GM21447 (cell line): ENCODE measurements at regions not wholly inside any gene's neighbourhood (a gene's known extent, or its start where the extent isn't known, plus 50 kb on each side); places are given as distances from the start of the nearest gene placed in this dataset.
"Not testable (repeated sequence)": the region's sequence is repeated elsewhere in the genome, so short reads cannot be mapped to it uniquely, and the experiment has no call there.

Experiments
- ATAC-seq: cut with Tn5 transposase; IDR thresholded peaks from one replicate; pipeline ENCODE4 v1.9.1; 2021; ENCODE audit not compliant: unreplicated experiment

DNA sequence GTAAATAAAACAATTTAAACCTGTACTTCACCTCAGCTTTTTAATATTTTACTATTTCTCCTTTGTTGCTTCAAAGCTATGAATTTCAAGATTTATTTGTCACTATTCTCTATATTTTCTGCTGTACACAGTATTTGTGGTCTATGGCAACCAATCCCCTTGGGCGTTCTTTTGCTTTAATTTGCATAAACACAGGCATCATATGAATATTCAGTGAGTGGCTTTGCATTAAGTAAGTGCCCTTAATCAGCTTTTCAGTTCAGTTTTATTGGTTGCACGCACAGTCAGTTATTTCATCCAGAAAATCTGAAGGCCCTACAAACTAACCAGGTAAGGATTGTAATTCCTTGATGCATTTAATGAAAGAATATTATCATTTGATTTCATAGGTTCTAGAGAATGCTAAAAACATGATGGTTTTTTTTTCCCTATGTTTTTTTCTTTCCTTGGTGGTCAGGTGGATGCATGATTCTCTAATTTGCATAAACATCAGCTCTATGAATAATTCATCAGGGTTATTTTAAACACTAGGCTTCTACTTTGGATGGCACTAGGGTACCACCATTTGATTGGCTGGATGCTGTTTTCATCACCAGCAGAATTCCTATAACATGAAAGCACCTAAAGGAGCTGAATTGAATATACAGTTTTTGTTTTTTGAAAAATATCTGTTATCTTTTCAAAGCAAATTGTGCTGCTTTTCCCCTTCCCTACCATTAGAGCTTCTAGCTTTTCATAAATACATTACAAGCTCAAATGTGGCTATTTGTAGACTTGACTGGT lies 249.2 kb upstream of the CCNH start:
- ATAC-seq = no peak

DNA sequence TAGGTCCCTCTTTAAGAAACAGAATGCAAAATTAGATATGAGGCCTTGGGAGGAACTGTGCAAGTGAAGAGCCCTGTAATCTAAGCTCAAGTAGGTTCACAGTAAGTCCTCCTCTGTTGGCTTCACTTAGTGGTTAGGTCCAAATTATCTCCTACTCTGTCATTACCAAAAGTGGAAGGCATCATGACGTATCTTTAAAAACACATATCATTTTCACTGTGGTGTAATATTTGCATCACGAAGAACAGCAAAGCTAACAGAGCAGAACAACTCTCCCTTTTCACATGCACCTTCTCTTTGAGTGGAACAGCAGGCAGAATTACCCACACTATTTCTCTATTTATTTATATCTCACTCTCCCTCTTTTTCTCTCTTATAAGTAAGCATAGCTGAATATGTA lies 240.5 kb upstream of the CCNH start:
- ATAC-seq = no peak

DNA sequence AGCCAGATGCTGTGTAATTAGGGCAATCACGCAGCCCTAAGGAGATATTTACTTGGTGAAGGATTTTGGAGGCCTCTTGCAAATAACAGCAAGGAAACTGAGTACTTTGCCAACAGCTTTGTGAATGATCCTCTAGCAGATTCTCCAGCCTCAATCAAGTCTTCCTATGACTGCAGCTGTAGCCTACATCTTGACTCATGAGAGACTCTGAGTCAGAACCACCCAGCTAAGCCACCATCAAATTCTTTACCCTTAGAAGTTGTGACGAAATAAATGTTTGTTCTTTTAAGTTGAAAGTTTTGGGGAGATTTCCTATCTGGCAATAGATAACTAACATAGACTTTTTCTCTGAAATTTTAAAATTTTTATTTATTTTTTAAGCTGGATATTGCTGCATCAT lies 237.6 kb upstream of the CCNH start:
- ATAC-seq = no peak

DNA sequence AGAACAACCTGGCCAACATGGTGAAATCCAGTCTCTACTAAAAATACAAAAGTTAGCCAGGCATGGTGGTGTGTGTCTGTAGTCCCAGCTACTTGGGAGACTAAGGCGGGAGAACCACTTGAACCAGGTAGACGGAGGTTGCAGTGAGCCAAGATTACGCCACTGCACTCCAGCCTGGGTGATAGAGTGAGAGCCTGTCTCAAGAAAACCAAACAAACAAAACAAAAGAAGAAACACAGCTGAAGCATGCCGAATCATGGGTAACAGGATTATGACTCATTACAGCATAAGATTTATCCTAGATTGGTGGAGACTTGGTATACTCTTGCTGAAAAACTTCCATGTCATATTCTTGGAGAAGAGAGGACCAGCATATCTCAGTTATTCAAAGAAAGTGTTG lies 236.7 kb upstream of the CCNH start:
- ATAC-seq = no peak

DNA sequence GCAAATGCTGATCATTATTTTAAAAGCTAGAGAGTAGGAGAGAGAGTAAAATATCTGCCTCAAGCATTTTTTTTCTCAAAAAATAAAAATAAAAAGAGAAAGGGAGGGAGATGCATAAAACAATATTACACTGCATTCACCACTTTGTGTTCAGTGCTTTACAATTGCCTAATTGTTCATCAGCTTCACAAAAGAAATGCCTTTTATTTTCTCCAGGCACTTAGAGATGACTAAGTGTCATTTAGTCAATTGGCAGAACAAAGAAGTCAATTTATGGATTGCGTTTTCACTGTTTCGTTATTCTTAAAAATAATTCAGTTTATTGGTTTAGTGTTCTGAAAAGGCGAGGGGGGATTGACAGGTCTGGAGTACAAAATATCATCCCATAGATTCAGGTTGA lies 232.5 kb upstream of the CCNH start:
- no peak for ATAC-seq

DNA sequence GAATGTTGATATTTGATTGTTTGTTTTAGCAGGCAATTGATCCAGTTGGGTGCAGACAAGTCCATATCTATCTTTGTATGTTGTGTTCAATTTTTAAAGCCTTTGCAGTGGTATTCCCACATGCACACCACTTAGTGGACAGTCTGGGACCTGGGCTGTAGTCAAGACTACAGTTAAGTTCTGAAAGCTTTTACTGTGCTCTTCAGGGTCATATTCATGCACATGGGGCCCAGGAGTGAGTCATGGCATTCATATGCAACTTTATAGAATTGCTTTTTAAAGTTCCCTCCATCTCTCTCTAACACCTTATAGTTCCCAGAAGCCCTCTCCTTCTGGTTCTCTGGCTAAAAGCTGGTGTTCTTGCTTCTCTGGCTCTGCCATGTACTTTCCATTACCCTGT lies 228.2 kb upstream of the CCNH start:
- ATAC-seq = no peak

DNA sequence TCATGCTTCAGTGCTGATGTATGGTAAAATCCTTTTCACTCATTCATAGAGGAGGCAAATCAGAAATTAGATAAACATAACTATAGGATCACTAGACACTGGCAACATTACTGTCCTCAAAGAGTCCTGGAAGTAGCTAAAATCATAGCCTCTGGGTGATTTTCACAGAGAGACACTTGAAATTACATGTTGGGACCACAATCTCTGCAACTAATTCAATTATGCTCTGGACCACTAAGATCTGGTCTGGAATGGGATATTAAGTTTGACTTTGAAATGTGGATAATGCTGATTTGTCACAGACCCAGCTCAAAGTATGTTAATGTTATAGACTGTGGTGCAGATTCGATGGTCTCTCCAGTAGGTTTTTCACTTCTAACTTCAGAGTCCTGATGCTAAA lies 214.6 kb upstream of the CCNH start:
- ATAC-seq = no peak

DNA sequence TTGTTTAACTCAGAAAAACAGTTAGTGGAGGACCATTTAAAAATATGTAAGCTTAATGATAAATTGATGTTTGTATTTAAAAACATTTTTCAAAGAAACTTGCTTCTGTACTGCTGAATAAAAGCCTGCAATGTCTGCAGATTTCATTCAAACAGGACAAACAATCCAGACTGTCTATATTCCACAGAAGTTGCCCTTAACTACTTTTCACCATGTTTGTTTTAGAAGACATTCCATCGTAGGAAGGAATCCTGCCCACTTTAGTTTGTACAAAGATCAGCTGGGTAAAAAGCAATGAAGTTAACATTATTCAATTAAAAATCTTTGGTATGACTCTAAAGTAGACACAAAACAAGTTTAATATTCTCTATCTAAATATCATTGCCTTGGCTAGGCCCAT lies 195.7 kb upstream of the CCNH start:
- ATAC-seq = no peak

DNA sequence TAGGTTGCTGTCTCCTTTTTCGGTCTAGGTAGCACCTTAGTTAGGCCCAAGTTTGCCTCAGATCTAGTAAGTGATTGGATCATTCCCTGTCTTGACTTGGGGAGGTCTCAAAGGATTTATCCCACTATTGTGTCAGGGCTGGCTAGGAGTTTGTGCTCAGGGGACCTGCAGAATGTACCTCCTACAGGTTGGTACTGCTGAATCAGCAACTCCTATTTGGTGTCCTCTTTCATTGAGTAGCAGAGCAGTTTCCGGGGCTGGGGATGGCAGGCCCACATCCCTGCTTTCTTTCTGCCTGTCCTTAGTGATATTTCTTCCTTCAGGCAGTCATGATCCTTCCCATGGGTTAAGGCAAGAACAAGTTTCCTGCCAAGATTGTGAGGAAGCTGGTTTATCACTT lies 192.9 kb upstream of the CCNH start:
- ATAC-seq = no peak

DNA sequence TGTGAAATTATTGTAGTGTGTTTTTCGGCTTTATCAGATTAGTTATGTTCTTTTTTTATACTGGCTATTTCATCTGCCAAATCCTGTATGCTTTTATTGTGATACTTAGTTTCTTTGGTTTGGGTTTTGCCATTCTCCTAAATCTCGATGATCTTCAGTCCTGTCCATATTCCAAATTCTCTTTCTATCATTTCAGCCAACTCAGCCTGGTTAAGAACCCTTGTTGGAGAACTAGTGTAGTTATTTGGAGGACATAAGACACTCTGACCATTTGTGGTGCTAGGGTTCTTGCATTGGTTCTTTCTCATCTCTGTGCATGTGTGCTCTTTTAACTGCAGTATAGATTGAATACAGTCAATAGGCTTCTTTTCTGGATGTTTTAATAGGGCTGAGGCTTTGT lies 187.0 kb upstream of the CCNH start:
- no peak for ATAC-seq

DNA sequence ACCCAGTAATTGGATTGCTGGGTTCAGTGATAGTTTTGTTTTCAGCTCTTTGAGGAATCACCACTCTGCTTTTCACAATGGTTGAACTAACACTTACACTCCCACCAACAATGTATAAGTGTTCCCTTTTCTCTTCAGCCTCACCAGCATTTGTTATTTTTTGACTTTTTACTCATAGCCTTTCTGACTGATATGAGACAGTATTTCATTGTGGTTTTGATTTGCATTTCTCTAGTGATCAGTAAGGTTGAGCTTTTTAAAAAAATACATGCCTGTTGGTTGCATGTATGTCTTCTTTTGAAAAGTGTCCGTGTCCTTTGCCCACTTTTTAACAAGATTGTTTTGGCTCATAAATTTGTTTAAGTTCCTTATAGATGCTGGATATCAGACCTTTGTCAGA lies 185.7 kb upstream of the CCNH start:
- no peak for ATAC-seq

DNA sequence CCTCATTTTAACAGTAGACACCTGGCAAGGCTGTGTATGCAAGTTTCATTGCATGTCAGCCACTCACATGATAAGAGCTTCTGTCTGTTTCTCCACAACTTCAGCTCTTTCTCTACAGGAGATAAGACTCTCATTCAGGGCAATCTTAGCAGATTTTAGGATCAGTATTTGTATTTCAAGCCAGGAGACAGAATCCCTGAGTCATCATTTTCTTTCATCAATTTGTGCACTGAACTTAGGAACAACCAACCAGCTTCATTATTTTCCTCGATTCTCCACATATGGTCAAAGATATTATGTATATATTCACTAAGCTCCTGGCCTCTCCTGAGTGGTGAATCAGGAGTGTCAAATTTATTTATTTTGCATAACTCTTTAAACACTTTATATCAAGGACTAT lies 181.8 kb upstream of the CCNH start:
- no peak for ATAC-seq

DNA sequence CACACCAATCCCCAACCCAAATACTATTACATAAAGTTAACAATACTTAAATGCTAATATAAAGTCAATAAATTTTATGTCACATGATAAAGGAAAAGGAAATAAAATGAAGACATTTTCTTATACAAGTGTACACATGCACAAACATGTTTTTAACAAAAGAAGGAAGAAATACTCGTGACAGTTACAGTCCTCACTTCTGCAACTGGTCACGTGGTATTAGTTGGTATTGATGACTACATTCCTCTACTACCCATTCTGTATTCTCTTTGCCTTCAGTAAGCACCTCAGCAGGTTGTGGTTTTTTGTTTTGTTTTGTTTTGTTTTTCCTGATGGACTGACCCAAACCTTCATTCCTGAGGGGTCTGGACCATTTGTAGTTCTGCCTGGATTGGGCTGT lies 176.9 kb upstream of the CCNH start:
- ATAC-seq = no peak

DNA sequence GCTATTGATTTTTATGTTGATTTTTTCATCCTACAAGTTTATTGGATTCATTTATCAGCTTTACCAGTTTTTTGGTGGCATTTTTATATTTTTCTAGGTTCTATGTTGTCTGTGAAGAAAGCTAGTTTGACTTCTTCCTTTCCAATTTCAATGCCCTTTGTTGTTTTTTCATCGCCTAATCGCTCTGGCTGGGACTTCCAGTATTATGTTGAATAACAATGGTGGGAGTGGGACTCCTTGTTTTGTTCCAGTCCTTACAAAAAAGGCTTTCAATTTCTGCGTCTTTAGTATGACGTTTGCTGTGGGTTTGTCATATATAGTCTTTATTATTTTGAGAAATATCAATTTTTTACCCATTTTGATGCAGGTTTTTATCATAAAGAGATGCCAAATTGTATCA lies 175.6 kb upstream of the CCNH start:
- no peak for ATAC-seq

DNA sequence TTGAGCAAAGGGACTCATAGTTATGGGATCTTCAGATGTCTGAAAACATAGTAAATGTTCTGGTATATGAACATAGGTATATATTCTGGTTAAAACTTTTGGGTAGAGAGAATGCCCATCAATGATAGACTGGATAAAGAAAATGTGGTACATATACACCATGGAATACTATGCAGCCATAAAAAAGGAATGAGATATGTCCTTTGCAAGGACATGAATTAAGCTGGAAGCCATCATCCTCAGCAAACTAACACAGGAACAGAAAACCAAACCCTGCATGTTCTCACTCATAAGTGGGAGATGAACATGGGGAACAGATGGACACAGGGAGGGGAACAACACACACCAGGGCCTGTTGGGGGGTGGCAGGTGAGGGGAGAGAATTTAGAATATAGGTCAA lies 171.0 kb upstream of the CCNH start:
- ATAC-seq = not testable (repeated sequence)

DNA sequence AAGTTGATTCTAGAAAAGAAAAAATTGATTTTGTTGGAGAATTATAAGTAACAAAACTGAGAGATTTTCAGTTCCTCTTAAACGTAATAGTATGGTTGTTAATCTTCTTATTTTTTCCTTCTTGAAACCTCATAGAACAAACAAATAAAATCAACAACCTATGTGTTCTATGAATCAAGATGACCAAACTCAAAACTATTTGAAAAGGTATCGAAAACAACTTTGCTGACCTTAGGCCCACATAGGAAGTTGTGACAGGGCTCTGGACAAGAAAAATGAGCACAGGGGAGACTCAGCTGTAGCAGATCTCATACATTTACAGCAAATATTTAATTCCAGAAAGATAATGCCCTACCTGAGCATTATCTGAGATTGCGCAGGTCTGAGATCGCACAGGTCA lies 169.4 kb upstream of the CCNH start:
- no peak for ATAC-seq

DNA sequence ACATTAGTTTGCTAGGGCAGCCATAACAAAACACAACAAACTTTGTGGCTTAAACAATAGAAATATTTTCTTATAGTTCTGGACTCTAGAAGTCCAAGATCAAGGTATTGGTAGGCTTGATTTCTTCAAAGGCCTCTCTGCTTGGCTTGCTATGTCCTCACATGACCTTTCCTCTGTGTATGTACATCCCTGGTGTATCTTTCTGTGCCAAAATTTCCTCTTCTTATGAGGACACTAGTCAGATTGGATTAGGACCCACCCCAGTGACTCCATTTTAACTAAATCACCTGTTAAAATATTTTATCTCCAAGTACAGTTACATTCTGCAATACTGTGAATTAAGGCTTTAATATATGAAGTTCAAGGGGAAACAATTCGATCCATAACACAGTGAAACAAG lies 168.9 kb upstream of the CCNH start:
- ATAC-seq = no peak

DNA sequence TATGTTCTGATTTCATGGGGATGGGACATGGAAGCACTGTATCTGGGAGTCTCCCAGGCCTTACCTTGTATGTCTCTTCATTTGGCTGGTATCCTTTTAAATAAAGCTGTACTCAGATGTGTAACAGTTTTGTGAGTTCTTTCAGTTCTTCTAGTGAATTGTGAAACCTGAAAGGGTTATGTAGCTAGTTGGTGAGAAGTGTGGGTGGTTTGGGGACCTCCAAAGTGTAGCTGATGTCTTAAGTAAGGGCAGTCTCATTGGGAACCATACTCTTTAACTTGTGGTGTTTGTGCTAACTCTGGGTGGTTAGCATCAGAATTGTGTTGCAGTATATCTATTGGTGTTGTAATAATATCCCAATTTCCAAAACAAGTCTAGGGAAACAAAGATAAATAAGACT lies 166.9 kb upstream of the CCNH start:
- ATAC-seq = no peak

DNA sequence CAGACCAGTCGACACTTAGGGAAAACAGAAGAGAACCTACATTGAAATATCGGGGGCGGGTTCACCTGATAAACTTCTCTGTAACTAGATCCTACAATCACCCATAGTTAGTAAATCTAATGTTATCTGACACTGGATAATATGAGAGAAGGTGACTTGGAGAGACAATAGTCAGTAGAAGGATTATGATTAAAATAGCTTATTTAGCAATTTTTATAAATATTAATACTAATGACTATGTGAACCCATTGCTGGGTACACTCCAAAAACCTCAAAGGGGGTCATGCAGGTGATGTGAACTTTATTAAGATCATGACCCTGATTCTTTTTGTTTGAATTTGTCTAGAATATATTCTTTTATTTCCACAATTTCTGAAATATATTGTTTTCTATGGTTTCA lies 164.1 kb upstream of the CCNH start:
- no peak for ATAC-seq

DNA sequence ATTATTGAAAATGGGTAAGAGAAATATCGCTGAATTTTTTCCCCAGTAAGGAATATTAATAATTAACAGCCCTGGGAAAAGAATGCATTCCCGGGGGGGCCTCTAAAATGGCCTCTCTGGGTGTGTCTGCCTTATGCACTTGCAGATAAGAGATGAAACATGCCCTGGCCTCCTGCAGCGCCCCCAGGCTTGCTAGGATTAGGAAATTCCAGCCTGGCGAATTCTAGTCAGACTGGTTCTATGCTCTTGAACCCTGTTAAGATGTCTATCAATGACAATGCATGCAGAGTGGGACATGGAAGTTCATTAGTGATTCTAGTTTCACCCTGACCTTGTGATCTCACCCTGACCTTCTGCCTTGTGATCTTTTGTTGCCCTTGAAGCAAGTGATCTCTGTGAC lies 163.6 kb upstream of the CCNH start:
- ATAC-seq = not testable (repeated sequence)

DNA sequence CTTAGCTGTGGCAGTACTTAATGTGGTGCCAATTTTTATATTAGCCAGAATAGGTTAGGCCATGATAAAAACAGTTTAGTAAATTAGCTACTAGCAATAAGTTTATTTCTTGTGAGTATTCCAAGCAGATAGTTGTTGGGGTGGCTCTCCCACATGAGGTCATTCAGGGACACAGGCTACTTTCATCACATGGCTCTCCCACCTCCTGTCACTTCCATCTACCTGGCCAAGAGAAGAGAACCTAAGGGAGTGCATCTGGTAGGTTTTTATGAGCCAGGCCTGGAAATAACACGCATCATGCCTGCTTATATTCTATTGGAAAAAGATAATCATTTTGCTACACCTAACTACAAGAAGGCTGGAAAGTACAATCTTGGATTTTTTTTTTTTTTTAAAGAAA lies 161.4 kb upstream of the CCNH start:
- ATAC-seq = no peak

DNA sequence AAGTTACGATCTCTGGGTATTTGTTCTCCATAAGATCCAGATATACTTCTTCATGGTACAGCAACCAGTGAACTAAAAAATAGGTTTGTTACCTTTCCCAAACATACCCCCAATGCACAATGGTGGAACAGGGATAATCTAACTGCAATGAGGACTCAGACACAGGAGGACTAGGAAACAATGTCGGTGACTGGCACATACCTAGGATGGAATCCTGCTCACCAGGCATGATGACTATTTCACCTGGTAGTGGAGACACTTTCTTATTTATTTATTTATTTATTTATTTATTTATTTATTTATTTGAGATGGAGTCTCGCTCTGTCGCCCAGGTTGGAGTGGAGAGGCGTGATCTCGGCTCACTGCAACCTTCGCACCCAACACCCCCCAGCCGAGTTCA lies 159.9 kb upstream of the CCNH start:
- no peak for ATAC-seq

DNA sequence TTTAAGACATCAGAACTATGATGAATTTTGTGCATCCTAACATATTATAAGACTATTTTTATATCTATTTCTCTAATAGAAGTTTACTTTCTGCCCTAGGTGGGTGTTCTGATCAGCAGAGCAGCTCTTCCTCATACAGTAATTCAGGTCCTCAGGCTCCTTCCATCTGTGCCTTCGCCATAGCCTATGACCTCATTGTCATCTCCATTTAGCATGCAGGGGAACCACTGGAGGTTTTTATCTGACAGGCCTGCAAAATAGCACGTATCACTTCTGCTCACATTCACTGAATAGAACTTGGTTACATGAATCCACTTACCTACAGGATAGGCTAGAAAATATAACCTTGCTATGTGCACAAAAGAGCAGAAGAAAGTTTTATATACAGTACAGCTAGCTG lies 159.4 kb upstream of the CCNH start:
- no peak for ATAC-seq

DNA sequence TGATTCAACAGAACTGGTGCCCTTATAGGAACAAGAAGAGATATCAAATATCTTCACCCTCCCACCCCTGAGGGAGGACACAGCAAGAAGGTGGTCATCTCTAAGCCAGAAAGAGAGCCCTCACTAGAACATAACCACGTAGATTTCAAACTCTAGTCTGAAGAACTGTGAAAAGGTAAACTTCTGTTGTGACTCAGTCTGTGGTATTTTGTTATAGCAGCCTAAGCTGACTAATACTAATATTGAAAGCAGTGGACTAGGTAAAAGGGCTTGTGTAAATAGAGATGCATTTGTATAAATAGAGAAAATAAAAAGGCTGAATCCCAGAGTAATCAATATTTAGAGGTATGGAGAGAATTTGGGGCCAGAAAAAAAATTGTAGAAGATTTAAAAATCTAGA lies 157.6 kb upstream of the CCNH start:
- no peak for ATAC-seq
